ENCODE measurements at regions not wholly inside any gene's neighbourhood (a gene's known extent, or its start where the extent isn't known, plus 50 kb on each side); places are given as distances from the start of the nearest gene placed in this dataset.

GRCh38 chr2:62564380-62565137 lies 58.6 kb upstream of the TMEM17 start:
- WGBS, 4 donors, result 76 to 84% (median 80%) methylated on average over 4 of the region's 4 CpGs
- peaks cover 4 to 19% of the 10 kb centered on the region in 2 donors for H3K4me1 ChIP-seq (replicated peaks in 1 of 2)
- TF ChIP-seq POLR2A (IDR thresholded peaks at IDR 0.05) (no peak), CTCF (IDR thresholded peaks at IDR 0.05) (no peak)
- intact Hi-C loops (cut with DNase I), result no loop called here
- H3K27ac ChIP-seq, result no peak overlapping the region
- no peak overlapping the region for H3K4me3 ChIP-seq
- no peaks in the 10 kb centered on the region for H3K27me3 ChIP-seq
- DNase-seq, result no peak
- no peaks in the 10 kb centered on the region for H3K9me3 ChIP-seq (replicated peaks in 1 of 3)
- no peaks in the 10 kb centered on the region for H3K36me3 ChIP-seq (replicated peaks in 1 of 2)

GRCh38 chr2:62561586-62561985 lies 55.6 kb upstream of the TMEM17 start:
- intact Hi-C loops (cut with DNase I), result no loop called here
- WGBS, 4 donors, result 94 to 100% (median 96%) methylated on average over 4 of the region's 4 CpGs
- Histone ChIP-seq H3K27me3 (no peaks in the 10 kb centered on the region), H3K27ac (no peak overlapping the region), H3K9me3 (replicated peaks in 1 of 3) (no peaks in the 10 kb centered on the region), H3K36me3 (replicated peaks in 1 of 2) (no peaks in the 10 kb centered on the region), H3K4me3 (no peak overlapping the region), H3K4me1 (replicated peaks in 1 of 2) (no peaks in the 10 kb centered on the region)
- no peak for DNase-seq
- TF ChIP-seq POLR2A (IDR thresholded peaks at IDR 0.05) (no peak), CTCF (IDR thresholded peaks at IDR 0.05) (no peak)

GRCh38 chr2:62559582-62559981 lies 53.6 kb upstream of the TMEM17 start:
- Histone ChIP-seq H3K4me1 (replicated peaks in 1 of 2) (no peaks in the 10 kb centered on the region), H3K9me3 (replicated peaks in 1 of 3) (no peaks in the 10 kb centered on the region), H3K27me3 (no peaks in the 10 kb centered on the region), H3K4me3 (no peak overlapping the region), H3K27ac (no peak overlapping the region), H3K36me3 (replicated peaks in 1 of 2) (no peaks in the 10 kb centered on the region)
- no peak for DNase-seq
- 87 to 98% (median 90%) methylated on average over 2 of the region's 2 CpGs for WGBS, 4 donors
- intact Hi-C loops (cut with DNase I), result no loop called here
- TF ChIP-seq POLR2A (IDR thresholded peaks at IDR 0.05), result no peak

GRCh38 chr2:62558743-62559142 lies 52.7 kb upstream of the TMEM17 start:
- 84 to 97% (median 93%) methylated on average over 1 of the region's 1 CpG for WGBS, 4 donors
- intact Hi-C loops (cut with DNase I), result no loop called here
- H3K4me3 ChIP-seq, result no peak overlapping the region
- no peaks in the 10 kb centered on the region for H3K36me3 ChIP-seq (replicated peaks in 1 of 2)
- no peak for DNase-seq
- H3K9me3 ChIP-seq (replicated peaks in 1 of 3), result no peaks in the 10 kb centered on the region
- no peaks in the 10 kb centered on the region for H3K27me3 ChIP-seq
- H3K27ac ChIP-seq, result no peak overlapping the region
- TF ChIP-seq POLR2A (IDR thresholded peaks at IDR 0.05) (no peak), CTCF (IDR thresholded peaks at IDR 0.05) (no peak)
- no peaks in the 10 kb centered on the region for H3K4me1 ChIP-seq (replicated peaks in 1 of 2)

- Histone ChIP-seq H3K27ac (no peak overlapping the region), H3K4me1 (replicated peaks in 1 of 2) (no peaks in the 10 kb centered on the region), H3K4me3 (no peak overlapping the region), H3K9me3 (replicated peaks in 1 of 3) (no peaks in the 10 kb centered on the region), H3K36me3 (replicated peaks in 1 of 2) (no peaks in the 10 kb centered on the region), H3K27me3 (no peaks in the 10 kb centered on the region)
- no peak for DNase-seq
- WGBS, 4 donors, result 42 to 50% (median 47%) methylated on average over 3 of the region's 3 CpGs
- intact Hi-C loops (cut with DNase I), result no loop called here
- TF ChIP-seq CTCF (IDR thresholded peaks at IDR 0.05) (no peak), POLR2A (IDR thresholded peaks at IDR 0.05) (no peak)
These were observed 50.1 kb upstream of the TMEM17 start for GRCh38 chr2:62556086-62556485.

Measured in adrenal gland (tissue), 9 donors.